GM18858 (cell line): ENCODE measurements at regions not wholly inside any gene's neighbourhood (a gene's known extent, or its start where the extent isn't known, plus 50 kb on each side); places are given as distances from the start of the nearest gene placed in this dataset.
"Not testable (repeated sequence)": the region's sequence is repeated elsewhere in the genome, so short reads cannot be mapped to it uniquely, and the experiment has no call there.

Experiments
- ATAC-seq: cut with Tn5 transposase; IDR thresholded peaks from one replicate; pipeline ENCODE4 v1.9.1; 2021; ENCODE audit not compliant: unreplicated experiment

- ATAC-seq: no peak
These were observed 443.1 kb upstream of the FMR1 start for GRCh38 chrX:147468600-147468999.

DNA sequence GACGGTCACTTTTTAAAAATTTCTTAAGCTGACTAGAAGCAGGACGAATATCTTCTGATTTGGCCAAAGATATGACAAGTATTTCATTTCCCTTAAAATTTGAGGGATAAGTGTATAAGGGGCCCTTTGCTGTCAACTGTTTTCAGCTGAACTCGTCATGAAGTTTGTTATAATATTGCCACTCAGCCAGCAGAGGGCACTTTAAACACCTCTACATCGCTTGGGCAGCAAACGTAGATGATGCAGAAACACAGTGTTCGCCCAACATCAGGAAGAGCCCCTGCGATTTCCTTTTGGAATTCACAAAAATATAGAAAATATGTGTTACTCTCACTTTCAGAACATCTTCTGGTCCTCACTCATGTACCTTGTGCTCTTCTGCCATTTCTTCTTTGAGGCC is 435.7 kb upstream of the FMR1 start:
- ATAC-seq: no peak

DNA sequence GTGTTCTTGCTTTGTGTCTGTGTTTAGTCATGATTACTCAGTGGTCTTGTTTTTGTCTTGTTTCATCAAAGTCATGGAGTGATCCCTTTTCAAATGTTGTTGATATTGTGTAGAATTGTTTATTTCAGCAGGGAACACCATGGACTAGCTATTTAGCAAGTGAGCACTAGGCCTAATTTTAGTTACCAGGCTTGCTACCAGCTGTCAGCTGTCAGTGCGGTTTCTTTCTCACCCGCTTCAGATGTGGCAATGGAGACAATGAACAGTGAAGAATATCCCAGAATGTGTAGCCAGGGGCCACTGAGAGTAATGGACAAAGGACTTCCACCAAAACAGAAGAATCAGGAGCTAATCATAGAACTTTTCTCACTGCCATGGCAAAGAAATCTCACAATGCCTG is 432.8 kb upstream of the FMR1 start:
- ATAC-seq: no peak

GRCh38 chrX:147485207-147485606 is 426.5 kb upstream of the FMR1 start:
- ATAC-seq: no peak

- ATAC-seq: no peak
These were observed 417.4 kb upstream of the FMR1 start for GRCh38 chrX:147494365-147494764.

- no peak for ATAC-seq
These were observed 412.9 kb upstream of the FMR1 start for GRCh38 chrX:147498796-147499195.

DNA sequence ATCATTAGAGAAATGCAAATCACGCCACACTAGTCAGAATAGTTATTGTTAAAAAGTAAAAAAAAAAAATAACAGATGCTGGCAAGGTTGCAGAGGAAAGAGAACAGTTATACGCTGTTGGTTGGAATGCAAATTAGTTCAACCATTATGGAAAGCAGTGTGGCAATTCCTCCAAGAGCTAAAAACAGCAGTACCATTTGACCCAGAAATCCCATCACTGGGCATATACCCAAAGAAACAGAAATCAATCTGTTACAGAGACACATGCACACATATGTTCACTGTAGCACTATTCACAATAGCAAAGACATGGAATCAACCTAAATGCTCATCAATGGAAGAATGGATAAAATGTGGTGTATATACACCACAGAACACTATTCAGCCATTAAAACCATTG is 388.7 kb upstream of the FMR1 start:
- ATAC-seq: no peak

DNA sequence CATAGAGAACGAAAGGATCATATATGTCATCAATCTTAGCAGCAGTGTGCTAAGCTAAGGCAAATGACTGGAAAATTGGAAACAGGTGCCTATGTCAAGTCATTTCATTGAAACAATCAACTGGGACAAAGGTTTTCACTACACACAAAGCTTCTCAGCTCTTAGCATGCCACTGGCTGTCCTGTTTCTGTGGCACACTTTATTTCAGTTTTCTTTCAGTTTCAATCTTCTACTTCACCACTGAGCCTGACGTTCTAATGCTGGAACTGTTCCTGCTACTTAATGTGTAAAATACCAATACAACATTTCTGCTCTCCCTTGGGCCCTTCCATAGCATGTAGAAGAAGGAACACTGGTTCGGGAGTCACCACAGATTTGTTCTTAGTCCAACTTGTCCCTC is 378.3 kb upstream of the FMR1 start:
- no peak for ATAC-seq

DNA sequence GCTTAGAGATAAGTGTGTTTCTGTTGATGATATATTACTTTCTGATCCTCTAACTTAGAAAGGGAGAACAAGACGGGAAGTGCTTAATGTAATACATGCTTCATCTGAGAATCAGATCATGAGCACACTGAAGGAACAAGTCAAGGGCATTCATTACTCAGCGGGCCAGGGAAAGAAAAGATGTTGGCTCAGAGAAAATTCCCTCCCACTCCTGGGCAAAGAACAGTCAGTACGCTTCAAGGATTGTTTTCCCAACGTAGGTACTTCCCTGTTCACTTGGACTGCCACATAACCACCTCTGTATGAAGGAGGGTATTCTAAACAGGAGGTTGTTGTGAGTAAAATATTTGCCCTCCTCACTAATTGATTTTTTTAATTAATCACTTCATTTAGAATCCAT is 374.5 kb upstream of the FMR1 start:
- no peak for ATAC-seq

GRCh38 chrX:147548023-147548422 is 363.7 kb upstream of the FMR1 start:
- not testable (repeated sequence) for ATAC-seq

DNA sequence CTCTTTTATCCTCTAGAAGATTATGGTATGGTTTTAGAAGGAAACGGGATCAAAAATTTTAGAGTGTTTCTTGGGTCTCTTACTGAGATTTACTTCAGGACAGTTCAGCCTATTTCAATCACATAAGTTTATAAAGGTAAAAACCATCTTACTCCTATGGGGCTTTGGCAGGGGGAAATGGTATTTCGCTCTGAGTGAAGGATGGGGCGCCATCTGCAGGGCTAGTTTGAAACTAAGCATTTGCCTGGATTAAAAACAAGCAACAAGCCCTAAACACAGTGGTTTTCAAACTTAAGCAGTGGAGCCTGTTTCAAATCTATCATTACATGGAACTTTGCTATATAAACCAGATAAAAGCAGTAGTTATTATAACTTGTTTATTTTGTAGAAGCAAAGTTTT is 361.5 kb upstream of the FMR1 start:
- ATAC-seq: no peak

- ATAC-seq: no peak
These were observed 352.5 kb upstream of the FMR1 start for GRCh38 chrX:147559191-147559590.

- no peak for ATAC-seq
These were observed 346.5 kb upstream of the FMR1 start for GRCh38 chrX:147565237-147565636.

GRCh38 chrX:147570483-147570882 is 341.2 kb upstream of the FMR1 start:
- no peak for ATAC-seq

DNA sequence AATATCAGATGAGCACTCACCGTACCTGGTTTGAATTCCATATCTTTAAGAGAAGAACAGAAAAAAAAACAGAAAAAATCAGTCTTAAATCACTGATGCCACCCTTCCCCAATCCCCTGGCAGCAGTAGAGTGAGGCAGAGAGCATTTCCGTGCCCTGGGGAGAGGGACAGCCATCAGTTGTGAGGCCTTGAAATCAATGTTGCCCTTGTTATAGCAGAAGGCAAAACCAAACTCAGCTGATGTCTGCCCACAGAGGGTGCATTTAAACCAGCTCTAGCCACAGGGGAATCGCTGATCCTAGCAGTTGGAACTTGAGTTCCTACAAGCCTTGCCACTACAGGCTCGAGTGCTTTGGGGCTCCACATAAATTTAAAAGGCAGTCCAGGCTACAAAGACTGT is 338.5 kb upstream of the FMR1 start:
- ATAC-seq: no peak

DNA sequence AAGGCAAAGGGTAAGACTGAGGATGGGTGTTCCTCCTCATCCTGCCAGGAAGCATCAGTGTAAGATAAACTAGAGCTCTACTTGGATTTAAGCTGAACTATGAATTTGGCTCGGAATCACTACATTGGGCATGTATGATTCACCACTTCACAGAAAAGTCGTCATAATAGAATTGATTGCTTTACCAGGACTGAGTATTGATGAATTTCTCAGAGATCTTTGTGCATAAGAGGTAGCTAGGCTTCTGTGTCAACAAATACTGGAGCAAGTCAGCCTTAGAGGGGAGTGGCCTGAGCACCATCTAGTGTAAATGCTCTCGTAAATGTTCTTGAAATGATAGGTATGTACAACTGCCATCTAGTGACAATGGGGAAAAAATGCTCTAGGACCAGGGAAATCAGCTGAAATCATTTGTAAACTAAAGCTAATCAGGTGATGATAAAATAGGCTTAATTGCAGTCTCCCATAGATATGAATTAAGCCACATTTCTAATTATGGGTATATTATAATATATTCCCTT is 309.5 kb upstream of the FMR1 start:
- no peak for ATAC-seq

DNA sequence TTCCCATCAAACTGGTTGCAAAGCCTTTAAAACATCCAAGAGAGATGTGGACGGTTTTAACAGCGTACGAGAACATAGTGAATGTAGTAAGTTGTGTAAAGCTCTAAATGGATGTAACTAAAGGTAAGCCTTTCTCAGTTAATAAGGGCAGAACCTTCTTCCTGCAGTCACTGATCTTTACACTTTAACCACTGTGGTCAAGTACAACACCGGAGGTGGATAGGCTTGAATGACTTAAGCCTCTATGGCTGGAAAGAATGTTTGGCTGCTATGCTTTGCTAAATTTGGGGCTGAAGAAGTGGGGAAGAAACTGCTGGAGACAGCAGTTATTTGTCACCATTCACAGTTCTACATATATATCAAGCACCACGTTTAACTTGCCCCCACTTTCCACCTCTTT is 285.1 kb upstream of the FMR1 start:
- no peak for ATAC-seq

DNA sequence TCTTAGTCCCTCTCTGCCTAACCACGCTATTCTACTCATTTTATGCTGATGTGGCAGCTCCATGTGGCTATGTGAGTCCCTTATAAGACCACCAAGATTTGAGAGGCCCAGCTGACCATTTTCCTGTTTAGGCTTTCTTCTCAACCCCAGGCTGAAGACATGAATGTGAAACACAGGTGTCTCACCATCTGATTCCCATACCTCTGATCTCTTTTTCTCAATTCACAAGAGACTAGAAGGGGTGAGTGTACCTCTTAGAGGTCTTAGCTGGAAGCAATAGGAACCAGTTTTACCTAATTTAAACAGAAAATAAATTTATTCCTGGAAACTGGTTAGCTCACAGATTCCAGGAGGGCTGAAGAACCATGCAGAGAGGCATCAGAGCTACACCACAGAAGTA is 276.5 kb upstream of the FMR1 start:
- ATAC-seq: no peak

DNA sequence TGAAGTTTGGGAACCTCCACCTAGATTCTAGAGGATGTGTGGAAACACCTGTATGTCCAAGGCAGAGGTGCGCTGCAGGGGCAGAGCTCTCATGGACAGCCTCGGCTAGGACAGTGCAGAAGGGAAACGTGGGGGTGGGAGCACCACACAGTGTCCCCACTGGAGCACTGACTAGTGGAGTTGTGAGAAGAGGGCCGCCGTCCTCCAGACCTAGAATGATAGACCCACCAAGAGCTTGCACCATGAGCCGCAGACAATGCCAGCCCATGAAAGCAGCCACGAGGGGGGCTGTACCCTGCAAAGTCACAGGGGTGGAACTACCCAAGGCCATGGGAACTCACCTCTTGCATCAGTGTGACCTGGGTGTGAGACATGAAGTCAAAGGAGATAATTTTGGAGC is 274.5 kb upstream of the FMR1 start:
- ATAC-seq: no peak

- ATAC-seq: no peak
These were observed 264.6 kb upstream of the FMR1 start for GRCh38 chrX:147646949-147647723.

- no peak for ATAC-seq
These were observed 235.9 kb upstream of the FMR1 start for GRCh38 chrX:147675819-147676218.

- no peak for ATAC-seq
These were observed 232.2 kb upstream of the FMR1 start for GRCh38 chrX:147679356-147680005.

DNA sequence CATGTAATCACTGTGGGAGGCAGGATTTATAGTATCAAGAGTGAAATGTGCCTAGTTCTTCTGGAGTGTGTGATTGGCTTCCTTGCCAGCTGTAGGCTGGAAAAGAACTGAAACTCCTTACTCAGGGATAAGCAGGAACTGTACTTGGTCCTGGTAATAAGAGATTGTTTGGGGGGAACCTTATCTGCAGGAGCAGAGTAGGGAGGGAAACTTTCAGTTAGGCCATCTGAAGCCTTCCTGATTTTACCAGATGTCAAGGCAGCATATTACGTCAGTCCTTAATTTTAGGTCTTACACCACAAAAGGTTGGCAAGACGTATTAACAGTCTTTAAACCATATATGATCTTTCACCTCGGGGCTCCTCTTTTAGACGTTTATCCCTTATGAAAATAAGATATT is 231.5 kb upstream of the FMR1 start:
- ATAC-seq: no peak
